HepG2 (cell line): ENCODE measurements at regions not wholly inside any gene's neighbourhood (a gene's known extent, or its start where the extent isn't known, plus 50 kb on each side); places are given as distances from the start of the nearest gene placed in this dataset.

Experiments
- ATAC-seq: fragments of 200-7000 bp; cut with Tn5 transposase; 3 replicates; pipeline ENCODE4 v1.9.1; 2020; ENCODE audit warnings: mild to moderate bottlenecking, moderate library complexity
- BruUV-seq: library from RNA; stranded (reverse); fragments of 400-500 nt; replicated peaks from 2 replicates; lab custom pipeline; 2021; lab: Mats Ljungman, UMichigan
- CTCF ChIA-PET: fragments of 300-600 bp; formaldehyde crosslinking; extraction: SDS; loops from one replicate; lab custom pipeline; 2021; ENCODE audit warnings: low total read pairs, inconsistent platforms, low intra/inter-chr PET ratio; lab: Yijun Ruan, JAX
- POLR2A ChIA-PET: fragments of 350-600 bp; sonication (Branson Sonifier 250); formaldehyde crosslinking; loops from one replicate; lab custom pipeline; 2020; ENCODE audit warnings: antibody characterized with exemption, inconsistent platforms; lab: Yijun Ruan, JAX
- DNase-seq: peaks from one replicate; pipeline ENCODE4 v3.0.0-alpha.2; 2015; ENCODE audit warnings: low spot score
- FAIRE-seq: peaks from 3 replicates; lab custom pipeline; 2011; peaks lifted over from hg19 to GRCh38; lab: Jason Lieb, UNC
- H2AFZ ChIP-seq: one replicate; pipeline ENCODE4 v1.6.1; 2011; ENCODE audit warnings: low read length, inconsistent platforms
- H3K27ac ChIP-seq: fragments of 300-600 bp; 3 replicates; pipeline ENCODE4 v1.8.0; 2011; ENCODE audit warnings: mixed run types, mild to moderate bottlenecking, mixed read lengths, low read length, inconsistent platforms; ENCODE audit not compliant: insufficient read depth; ENCODE audit errors: extremely low read length
- H3K27me3 ChIP-seq, 2 experiments: fragments of 200-600 bp in 1 of 2; 2 replicates in 1 of 2; 3 replicates in 1 of 2; pipeline versions ENCODE4 v1.6.0 to v1.8.0; 2011; ENCODE audit warnings: low read length in 2 of 2, mild to moderate bottlenecking in 2 of 2, moderate library complexity in 2 of 2, inconsistent platforms in 1 of 2; ENCODE audit not compliant: insufficient read depth in 2 of 2, control insufficient read depth in 1 of 2
- H3K36me3 ChIP-seq, 2 experiments: fragments of 200-600 bp in 1 of 2; replicated peaks in 1 of 2; 2 replicates in 1 of 2; 3 replicates in 1 of 2; pipeline versions ENCODE4 v1.5.1 to v1.8.0; 2011; ENCODE audit warnings: low read length in 2 of 2, inconsistent platforms in 1 of 2; ENCODE audit not compliant: insufficient read depth in 2 of 2, control insufficient read depth in 1 of 2
- H3K4me1 ChIP-seq: 2 replicates; pipeline ENCODE4 v1.5.1; 2012; ENCODE audit warnings: low read length, inconsistent platforms; ENCODE audit not compliant: insufficient read depth
- H3K4me2 ChIP-seq: 2 replicates; pipeline ENCODE4 v1.6.0; 2011; ENCODE audit warnings: low read depth, low read length, inconsistent platforms
- H3K4me3 ChIP-seq, 3 experiments: fragments of 200-600 bp in 1 of 3; sonication (generic), shearing (Covaris generic) in 1 of 3; replicated peaks in 1 of 3; 2 replicates each; pipeline ENCODE4 v1.5.1; 2011 to 2016; ENCODE audit warnings: low read length in 3 of 3, inconsistent platforms in 2 of 3, low read depth in 2 of 3, mild to moderate bottlenecking in 2 of 3, control low read depth in 1 of 3, mixed read lengths in 1 of 3; ENCODE audit not compliant: insufficient read depth in 1 of 3
- H3K79me2 ChIP-seq: one replicate; pipeline ENCODE4 v1.6.1; 2011; ENCODE audit warnings: low read length, inconsistent platforms; ENCODE audit not compliant: insufficient read depth
- H3K9ac ChIP-seq: 2 replicates; pipeline ENCODE4 v1.6.0; 2011; ENCODE audit warnings: mild to moderate bottlenecking, low read depth, low read length, inconsistent platforms; ENCODE audit not compliant: insufficient read depth
- H3K9me3 ChIP-seq: 2 replicates; pipeline ENCODE4 v1.5.1; 2012; ENCODE audit warnings: mild to moderate bottlenecking, low read length
- H4K20me1 ChIP-seq: 2 replicates; pipeline ENCODE4 v1.6.0; 2011; ENCODE audit warnings: inconsistent platforms, mild to moderate bottlenecking, low read length, moderate library complexity; ENCODE audit not compliant: insufficient read depth
- CEBPZ ChIP-seq: IDR thresholded peaks from 2 replicates; pipeline ENCODE4 v1.6.1; 2012; ENCODE audit warnings: low read length, improper control_type of control experiment
- CENPBD1 ChIP-seq: sonication (generic); formaldehyde crosslinking; IDR thresholded peaks from 2 replicates; pipeline ENCODE4 v1.8.0; 2022; ENCODE audit warnings: missing genetic modification reagents, low read depth, mild to moderate bottlenecking, borderline replicate concordance
- HMGXB4 ChIP-seq, 2 experiments: sonication (generic) in 1 of 2; formaldehyde crosslinking in 1 of 2; IDR thresholded peaks; 2 replicates each; pipeline versions ENCODE4 v1.4.0 to v1.6.1; 2018 to 2020; ENCODE audit warnings: missing genetic modification reagents in 2 of 2, borderline replicate concordance in 1 of 2, low read depth in 1 of 2, mild to moderate bottlenecking in 1 of 2, missing biosample characterization in 1 of 2
- HNF1A ChIP-seq, 2 experiments: sonication (generic) in 1 of 2; formaldehyde crosslinking in 1 of 2; IDR thresholded peaks; 2 replicates each; pipeline versions ENCODE4 v1.4.0 to v1.6.1; 2016 to 2020; ENCODE audit warnings: borderline replicate concordance in 1 of 2, low read depth in 1 of 2, mild to moderate bottlenecking in 1 of 2, missing genetic modification reagents in 1 of 2
- KDM5A ChIP-seq: fragments of 200-600 bp; sonication (generic); IDR thresholded peaks from 2 replicates; pipeline ENCODE4 v1.7.0; 2018; ENCODE audit warnings: antibody characterized with exemption, mild to moderate bottlenecking, low read length, borderline replicate concordance
- NFIB ChIP-seq: sonication (generic); formaldehyde crosslinking; IDR thresholded peaks from 2 replicates; pipeline ENCODE4 v1.9.0; 2021; ENCODE audit warnings: missing genetic modification reagents, mild to moderate bottlenecking, borderline replicate concordance
- ZBTB14 ChIP-seq: sonication (generic); formaldehyde crosslinking; IDR thresholded peaks from 2 replicates; pipeline ENCODE4 v1.4.0; 2020; ENCODE audit warnings: missing genetic modification reagents
- ZNF224 ChIP-seq: sonication (generic); formaldehyde crosslinking; IDR thresholded peaks from 2 replicates; pipeline ENCODE4 v1.5.0; 2020; ENCODE audit warnings: mild to moderate bottlenecking, missing genetic modification reagents
- ZNF614 ChIP-seq: IDR thresholded peaks from 2 replicates; pipeline ENCODE4 v1.6.1; 2018; ENCODE audit warnings: missing biosample characterization, missing genetic modification reagents, inconsistent platforms, borderline replicate concordance
- WGBS: methylation state at CpG from one replicate; pipeline ENCODE4 v1.1.6; 2017; ENCODE audit warnings: low lambda C conversion rate; 5-methylcytosine and 5-hydroxymethylcytosine counted together
- in situ Hi-C: cut with HindIII; loops from 2 replicates; pipeline ENCODE4 v1.10.0; 2017; ENCODE audit warnings: low pct_unique_long_range_greater_than_20kb; ENCODE audit not compliant: extremely low pct_ligation_motif_present
- intact Hi-C: fragments of 100-400 bp; cut with micrococcal nuclease; formaldehyde crosslinking; loops from one replicate; pipeline ENCODE4 v1.10.0; 2022; ENCODE audit not compliant: unreplicated experiment

GRCh38 chr1:221937155-221937953 lies 195.5 kb upstream of the DUSP10 start (continued):
- TF ChIP-seq ZNF614 (CRISPR knock-in tag) (no peak), ZBTB14 (no peak), NFIB (no peak), CEBPZ (no peak), CENPBD1 (CRISPR knock-in tag) (no peak)

GRCh38 chr1:221933814-221934213 lies 191.9 kb upstream of the DUSP10 start:
- FAIRE-seq: no peak
- no peak overlapping the region for H2AFZ ChIP-seq
- no peaks in the 10 kb centered on the region for H3K9me3 ChIP-seq
- whole genome bisulfite sequencing: 13% methylated on average over 2 of the region's 2 CpGs
- ATAC-seq: no peak
- no peak overlapping the region for H3K4me3 ChIP-seq
- H4K20me1 ChIP-seq: no peaks in the 10 kb centered on the region
- no peak overlapping the region for H3K9ac ChIP-seq
- ChIA-PET CTCF (no interaction called here), POLR2A (no interaction called here)
- in situ Hi-C loops: no loop called here
- H3K27ac ChIP-seq: no peak overlapping the region
- no TSS peak for BruUV-seq
- H3K4me1 ChIP-seq: no peaks in the 10 kb centered on the region
- H3K79me2 ChIP-seq: no peaks in the 10 kb centered on the region
- no peaks in the 10 kb centered on the region for H3K36me3 ChIP-seq
- intact Hi-C loops: no loop called here
- DNase-seq: no peak
- no peaks in the 10 kb centered on the region for H3K27me3 ChIP-seq
- H3K4me2 ChIP-seq: no peak overlapping the region
- TF ChIP-seq HNF1A (IDR thresholded peaks at IDR 0.05; ENCODE audit: low read depth): no peak
- TF ChIP-seq HNF1A (CRISPR knock-in tag; IDR thresholded peaks at IDR 0.05; ENCODE audit: borderline replicate concordance): no peak
- no peak for TF ChIP-seq ZNF224 (CRISPR knock-in tag)
- TF ChIP-seq KDM5A: no peak
- no peak for TF ChIP-seq HMGXB4 (CRISPR knock-in tag; IDR thresholded peaks at IDR 0.05; ENCODE audit: borderline replicate concordance in 1 of 2, low read depth in 1 of 2)
